HEK293T (cell line): ENCODE measurements at regions not wholly inside any gene's neighbourhood (a gene's known extent, or its start where the extent isn't known, plus 50 kb on each side); places are given as distances from the start of the nearest gene placed in this dataset.

ENCODE experiments used
- CTCF ChIA-PET: fragments of 350-600 bp; formaldehyde crosslinking; extraction: SDS; loops from one replicate; lab custom pipeline; 2021; ENCODE audit warnings: antibody characterized with exemption, inconsistent platforms; lab: Yijun Ruan, JAX
- POLR2A ChIA-PET: fragments of 350-600 bp; formaldehyde crosslinking; extraction: SDS; loops from one replicate; lab custom pipeline; 2020; ENCODE audit warnings: antibody characterized with exemption, inconsistent platforms; lab: Yijun Ruan, JAX
- DNase-seq: peaks from one replicate; pipeline ENCODE4 v3.0.0; 2012; ENCODE audit warnings: mixed read lengths; ENCODE audit errors: extremely low spot score
- ARNT ChIP-seq: fragments of 450-650 bp; IDR thresholded peaks from 2 replicates; pipeline ENCODE4 v1.6.1; 2017; ENCODE audit warnings: mild to moderate bottlenecking
- BHLHE40 ChIP-seq: fragments of 450-650 bp; IDR thresholded peaks from 2 replicates; pipeline ENCODE4 v1.6.1; 2016; ENCODE audit warnings: mild to moderate bottlenecking, moderate library complexity, borderline replicate concordance
- CTBP1 ChIP-seq: fragments of 450-650 bp; IDR thresholded peaks from 2 replicates; pipeline ENCODE4 v1.6.1; 2016; ENCODE audit warnings: borderline replicate concordance
- ELF4 ChIP-seq: fragments of 450-650 bp; IDR thresholded peaks from 2 replicates; pipeline ENCODE4 v1.6.1; 2017; ENCODE audit warnings: antibody characterized with exemption
- FOXA1 ChIP-seq: fragments of 450-650 bp; IDR thresholded peaks from 2 replicates; pipeline ENCODE4 v1.6.1; 2016; ENCODE audit warnings: mild to moderate bottlenecking
- FOXK2 ChIP-seq: fragments of 450-650 bp; IDR thresholded peaks from 2 replicates; pipeline ENCODE4 v1.6.1; 2016; ENCODE audit warnings: mild to moderate bottlenecking
- FOXM1 ChIP-seq: fragments of 450-650 bp; IDR thresholded peaks from 2 replicates; pipeline ENCODE4 v1.6.1; 2017; ENCODE audit warnings: mild to moderate bottlenecking, borderline replicate concordance
- HDGF ChIP-seq: fragments of 450-650 bp; IDR thresholded peaks from 2 replicates; pipeline ENCODE4 v1.6.1; 2017; ENCODE audit warnings: antibody characterized with exemption, borderline replicate concordance
- L3MBTL2 ChIP-seq: fragments of 450-650 bp; conservative IDR thresholded peaks from 2 replicates; pipeline ENCODE4 v1.6.1; 2016; ENCODE audit warnings: mild to moderate bottlenecking
- LEF1 ChIP-seq: fragments of 450-650 bp; IDR thresholded peaks from 2 replicates; pipeline ENCODE4 v1.6.1; 2017; ENCODE audit warnings: mild to moderate bottlenecking, borderline replicate concordance
- NFRKB ChIP-seq: fragments of 450-650 bp; IDR thresholded peaks from 2 replicates; pipeline ENCODE4 v1.6.1; 2016; ENCODE audit warnings: mild to moderate bottlenecking, moderate library complexity
- PKNOX1 ChIP-seq: fragments of 450-650 bp; IDR thresholded peaks from 2 replicates; pipeline ENCODE4 v1.6.1; 2016
- SP1 ChIP-seq: fragments of 450-650 bp; IDR thresholded peaks from 2 replicates; pipeline ENCODE4 v1.6.1; 2017
- SUZ12 ChIP-seq: fragments of 450-650 bp; IDR thresholded peaks from 2 replicates; pipeline ENCODE4 v1.6.1; 2016; ENCODE audit warnings: mild to moderate bottlenecking
- TARDBP ChIP-seq: fragments of 450-650 bp; IDR thresholded peaks from 2 replicates; pipeline ENCODE4 v1.6.1; 2016
- ZNF384 ChIP-seq: fragments of 450-650 bp; IDR thresholded peaks from 2 replicates; pipeline ENCODE4 v1.6.1; 2016

GRCh38 chr10:131779661-131780394 lies 121.0 kb upstream of the PPP2R2D start:
- no peak for TF ChIP-seq BHLHE40
- no peak for TF ChIP-seq NFRKB
- no peak for TF ChIP-seq ARNT
- no peak for TF ChIP-seq FOXA1
- no peak for TF ChIP-seq ZNF384
- no peak for TF ChIP-seq FOXM1
- no peak for TF ChIP-seq LEF1
- no peak for TF ChIP-seq SUZ12
- no peak for TF ChIP-seq CTBP1
- TF ChIP-seq L3MBTL2 = no peak
- TF ChIP-seq TARDBP = no peak
- CTCF ChIA-PET = no interaction called here
- no peak for DNase-seq
- POLR2A ChIA-PET = no interaction called here

- POLR2A ChIA-PET = no interaction called here
- TF ChIP-seq HDGF = no peak
- no peak for TF ChIP-seq ZNF384
- TF ChIP-seq FOXM1 = no peak
- TF ChIP-seq SUZ12 = no peak
- TF ChIP-seq PKNOX1 = no peak
- DNase-seq = no peak
- CTCF ChIA-PET = no interaction called here
These were observed 119.7 kb upstream of the PPP2R2D start for GRCh38 chr10:131781076-131781475.

- no peak for DNase-seq
- no peak for TF ChIP-seq ELF4
- TF ChIP-seq FOXA1 = no peak
- TF ChIP-seq NFRKB = no peak
- TF ChIP-seq HDGF = no peak
- no peak for TF ChIP-seq ZNF384
- no peak for TF ChIP-seq SP1
- TF ChIP-seq LEF1 = no peak
- no peak for TF ChIP-seq FOXK2
- TF ChIP-seq PKNOX1 = no peak
- no peak for TF ChIP-seq BHLHE40
- no peak for TF ChIP-seq TARDBP
- TF ChIP-seq ARNT = no peak
- ChIA-PET CTCF (no interaction called here), POLR2A (no interaction called here)
These were observed 119.0 kb upstream of the PPP2R2D start for GRCh38 chr10:131781791-131782190.

- ChIA-PET CTCF (no interaction called here), POLR2A (no interaction called here)
- TF ChIP-seq ELF4 (no peak), SP1 (no peak), PKNOX1 (no peak), L3MBTL2 (no peak)
These were observed 116.3 kb upstream of the PPP2R2D start for GRCh38 chr10:131784363-131785120.

GRCh38 chr10:131785121-131785460 lies 115.7 kb upstream of the PPP2R2D start:
- ChIA-PET POLR2A (no interaction called here), CTCF (no interaction called here)
- no peak for DNase-seq
- no peak for TF ChIP-seq HDGF
- no peak for TF ChIP-seq ZNF384
- no peak for TF ChIP-seq FOXA1
- no peak for TF ChIP-seq NFRKB
- TF ChIP-seq SP1 = no peak
- TF ChIP-seq BHLHE40 = no peak
- TF ChIP-seq FOXM1 = no peak
- TF ChIP-seq SUZ12 = no peak
- TF ChIP-seq L3MBTL2 = no peak
- TF ChIP-seq PKNOX1 = no peak
- TF ChIP-seq LEF1 = no peak
- no peak for TF ChIP-seq TARDBP
- TF ChIP-seq FOXK2 = no peak
- TF ChIP-seq ARNT = no peak
- TF ChIP-seq ELF4 = no peak

More at GRCh38 chr10:131784363-131785120, 116.3 kb upstream of the PPP2R2D start:
- DNase-seq = no peak
